Stimulated activated CD8-positive, alpha-beta memory T cell treated with anti-CD3 and anti-CD28 coated beads, Interleukin-7, amount 100 ng/mL, for 24 hours (primary cell): ENCODE measurements at regions not wholly inside any gene's neighbourhood (a gene's known extent, or its start where the extent isn't known, plus 50 kb on each side); places are given as distances from the start of the nearest gene placed in this dataset.

ENCODE experiments used
- DNase-seq: peaks from one replicate; pipeline ENCODE4 v3.0.0-alpha.2; 2020; ENCODE audit warnings: low read depth

DNA sequence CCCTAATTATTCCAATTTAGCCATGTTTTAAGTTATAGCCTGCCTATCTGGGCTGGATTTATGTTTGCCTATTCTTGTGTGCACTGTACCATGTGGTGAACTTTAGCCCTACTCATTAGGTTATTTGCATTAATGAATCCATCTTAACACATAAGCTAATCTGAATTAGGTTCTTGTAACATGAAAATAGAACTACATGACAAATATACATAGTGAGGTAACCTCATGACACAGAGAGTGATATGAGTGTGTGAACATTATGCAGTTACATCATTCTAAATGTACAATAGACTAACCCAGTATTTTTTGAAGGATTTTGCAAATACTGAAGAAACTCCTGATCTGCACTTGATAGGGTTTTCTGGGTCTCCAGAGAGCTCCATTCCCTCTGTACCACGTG lies 733.7 kb upstream of the CITED2 start:
- no peak for DNase-seq

DNA sequence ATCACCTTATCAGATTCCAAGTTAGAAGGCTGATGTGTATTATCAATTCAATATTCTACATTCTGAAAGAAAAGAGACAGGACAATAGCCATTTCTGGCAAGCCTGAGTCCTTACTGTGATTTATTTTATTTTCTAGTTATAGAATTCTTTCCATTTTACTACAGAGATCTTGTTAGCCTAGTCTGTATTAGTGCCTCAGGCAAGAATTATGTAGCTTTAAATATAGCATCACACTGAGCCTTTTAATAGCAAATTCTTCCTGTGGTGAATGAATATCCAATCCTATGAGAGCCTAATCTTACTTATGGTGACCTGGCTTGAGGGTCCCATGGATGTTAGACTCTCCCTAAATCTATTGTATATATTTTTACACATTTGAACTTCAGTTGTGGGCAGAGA lies 732.8 kb upstream of the CITED2 start:
- no peak for DNase-seq

DNA sequence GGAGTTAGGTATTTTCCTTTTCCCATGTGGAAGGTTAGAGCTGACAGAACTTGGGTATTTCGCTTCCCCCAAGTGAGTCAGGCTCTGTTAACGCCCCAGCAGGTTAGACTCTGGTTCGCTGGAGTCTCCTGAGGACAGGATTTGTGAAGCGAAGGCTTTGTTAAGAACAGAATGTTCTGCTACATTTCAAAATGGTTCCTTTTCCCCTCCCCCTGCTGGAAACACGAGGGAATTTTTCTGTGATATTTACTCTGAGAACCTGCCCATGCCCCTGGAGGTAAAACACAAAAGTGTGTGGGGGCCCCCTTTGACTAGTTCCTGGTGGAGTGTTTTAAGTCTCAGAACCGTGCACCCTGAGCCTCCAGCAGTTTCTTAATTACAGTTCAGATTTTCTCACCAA lies 731.4 kb upstream of the CITED2 start:
- no peak for DNase-seq

DNA sequence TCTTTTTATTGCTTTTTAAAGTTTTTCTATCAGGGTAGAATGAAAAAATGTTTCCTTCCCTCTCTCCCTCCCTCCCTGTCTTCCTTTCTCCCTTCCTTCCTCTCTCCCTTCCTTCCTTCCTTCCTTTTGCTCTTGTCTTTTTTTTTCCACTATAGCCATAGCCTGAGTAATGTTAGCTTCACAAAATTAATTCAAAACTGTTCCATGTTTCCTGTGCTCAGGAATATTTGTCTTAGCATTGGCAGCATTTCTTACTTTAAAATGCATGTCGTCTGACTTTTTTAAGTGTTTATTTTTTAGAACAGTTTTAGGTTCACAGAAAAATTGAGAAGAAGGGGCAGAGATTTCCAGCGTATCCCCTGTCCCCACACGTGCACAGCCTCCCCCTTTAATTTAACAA lies 730.8 kb upstream of the CITED2 start:
- no peak for DNase-seq

DNA sequence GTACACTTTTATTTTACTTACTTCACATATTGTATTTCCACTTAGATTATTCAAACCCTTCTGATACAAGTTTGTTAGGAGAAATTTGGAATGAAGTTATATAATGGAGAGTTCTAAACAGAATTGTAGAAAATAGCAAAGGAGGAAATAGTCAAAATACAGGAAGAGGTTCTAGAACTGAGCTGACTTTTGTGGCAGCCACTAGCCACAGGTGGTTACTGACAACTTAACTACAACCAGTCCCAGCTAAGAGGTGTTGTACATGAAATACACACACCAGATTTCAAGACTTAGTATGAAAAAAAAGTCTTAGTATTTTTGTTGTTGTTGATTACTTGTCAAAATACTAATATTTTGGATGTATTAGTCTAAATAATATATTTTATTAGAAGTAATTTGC lies 727.4 kb upstream of the CITED2 start:
- no peak for DNase-seq

DNA sequence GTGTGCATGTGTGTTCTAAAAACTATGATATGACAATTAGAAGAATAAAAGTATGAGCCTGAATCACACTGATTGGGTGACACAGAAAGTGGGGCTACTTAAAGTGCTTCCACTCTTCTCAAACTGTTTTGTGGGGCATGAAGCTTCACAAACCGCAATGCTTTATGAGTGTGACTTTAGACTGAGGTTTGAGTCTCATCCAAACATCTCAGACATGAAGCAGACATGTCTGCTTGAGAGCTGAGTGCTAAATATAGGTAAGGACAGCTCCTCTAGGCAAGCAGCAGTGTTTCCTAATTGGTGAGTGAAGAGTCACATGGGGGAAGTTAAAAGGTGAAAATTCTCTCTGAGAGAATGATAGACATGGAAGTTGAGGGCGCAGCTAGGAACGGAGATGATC lies 726.9 kb upstream of the CITED2 start:
- DNase-seq = no peak

DNA sequence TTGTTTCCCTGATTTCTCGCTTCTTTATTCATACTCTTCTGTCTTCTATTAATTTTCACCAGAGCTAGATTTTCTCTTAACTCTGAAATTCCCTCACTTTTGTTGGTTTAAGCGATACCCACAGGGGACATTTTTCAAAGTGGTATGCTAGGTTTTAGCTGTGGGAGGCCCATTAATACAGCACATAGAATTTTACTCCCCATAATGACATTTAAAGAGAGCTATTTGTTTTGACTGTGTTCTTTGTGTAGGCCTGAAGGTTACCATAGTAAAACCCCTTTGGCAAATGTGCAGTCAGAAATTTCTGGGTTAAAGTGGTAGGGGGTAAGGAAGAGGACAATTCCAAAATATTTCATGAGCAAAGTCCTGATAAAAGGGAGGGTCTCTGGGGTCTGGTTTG lies 721.1 kb upstream of the CITED2 start:
- no peak for DNase-seq

DNA sequence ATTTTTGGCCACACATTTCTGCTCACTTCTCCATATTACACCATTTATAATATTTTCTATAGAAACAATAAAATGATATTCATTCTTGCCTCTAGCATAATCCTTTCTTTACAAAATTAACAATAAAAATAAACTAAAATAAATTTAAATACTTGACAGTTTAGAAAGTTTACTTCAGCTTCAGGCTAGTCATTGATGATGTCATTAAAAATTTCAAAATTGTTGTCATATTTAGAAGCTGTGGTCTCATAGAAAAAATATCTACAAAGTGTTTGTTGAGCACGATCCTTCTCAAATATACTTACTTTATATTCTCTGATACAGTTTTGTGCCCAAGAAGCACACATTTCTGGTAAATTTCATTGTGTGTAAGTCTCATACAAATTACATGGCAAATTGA lies 717.4 kb upstream of the CITED2 start:
- DNase-seq = no peak

DNA sequence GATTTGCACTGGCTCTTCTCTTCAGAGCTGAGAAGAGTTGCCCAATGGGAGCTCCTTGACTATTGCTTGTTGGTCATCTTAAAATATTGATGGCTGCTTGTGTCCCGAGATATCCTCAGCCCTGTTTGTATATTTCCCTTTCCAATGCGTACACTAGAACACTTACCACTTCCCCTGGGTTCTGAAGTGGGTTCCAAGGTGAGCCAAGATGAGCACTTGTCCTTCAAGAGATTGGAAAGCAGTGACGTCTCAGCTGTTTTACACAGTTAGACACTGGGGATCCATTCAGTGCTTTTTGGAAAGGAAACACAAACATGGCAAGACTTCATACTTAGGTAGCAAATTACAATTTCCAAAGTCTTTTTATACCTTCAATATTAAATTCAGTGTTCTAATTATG lies 716.4 kb upstream of the CITED2 start:
- no peak for DNase-seq

DNA sequence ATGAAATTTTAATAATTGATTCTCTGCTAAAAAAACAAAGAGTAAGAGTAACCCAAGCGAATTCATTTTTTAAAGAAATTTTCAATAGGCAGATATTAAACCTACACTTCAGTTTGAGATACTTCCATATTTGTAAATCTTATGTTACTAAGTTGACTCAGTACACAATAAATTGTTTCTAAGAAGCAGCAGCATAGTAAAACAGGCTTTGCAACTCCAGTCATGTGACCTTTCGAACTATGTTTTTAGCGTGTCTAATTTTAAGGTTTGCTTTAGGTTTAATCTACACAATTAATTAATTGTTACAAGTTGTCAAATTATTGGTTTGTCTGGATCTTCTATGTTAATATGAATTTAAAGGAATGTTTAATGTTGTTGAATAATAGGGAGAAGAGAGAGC lies 708.9 kb upstream of the CITED2 start:
- no peak for DNase-seq

DNA sequence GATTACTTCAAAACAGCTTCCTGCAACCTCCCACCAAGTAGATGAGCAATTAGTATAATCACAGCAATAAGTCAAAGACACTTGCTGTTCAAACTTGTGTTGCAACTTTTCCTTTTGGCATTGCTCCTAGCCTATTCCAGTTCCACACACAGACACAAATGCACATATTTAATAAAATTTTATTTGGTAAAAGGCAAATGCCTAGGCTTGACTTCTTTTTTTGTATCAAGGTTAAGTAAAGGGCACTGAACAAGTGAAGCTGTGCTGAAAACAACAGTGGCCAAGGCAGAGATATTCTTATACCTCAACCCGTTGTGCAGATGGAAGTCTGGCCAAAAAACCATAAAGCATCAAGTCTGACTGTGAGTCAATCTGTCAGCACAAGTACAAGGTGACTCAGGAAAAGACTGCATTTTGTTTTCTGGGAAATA lies 708.4 kb upstream of the CITED2 start:
- DNase-seq = no peak

DNA sequence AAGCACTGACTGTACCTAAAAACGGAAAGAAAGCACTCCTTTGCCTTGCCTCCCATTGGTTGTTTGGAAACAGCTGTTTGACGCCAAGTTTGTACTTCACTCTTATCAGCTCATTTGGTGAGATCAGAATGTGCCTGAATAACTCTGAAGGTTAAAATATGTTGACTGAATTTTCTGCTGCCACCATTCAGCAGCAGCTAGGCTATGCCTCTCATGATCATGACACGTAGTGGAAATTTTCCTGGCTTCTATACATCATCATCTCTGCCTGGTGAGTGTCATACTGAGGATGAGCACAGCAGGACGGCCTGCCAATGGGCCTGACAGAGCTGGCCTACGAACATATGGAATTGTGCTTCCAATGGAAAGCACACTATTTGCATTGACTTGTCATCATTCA lies 704.9 kb upstream of the CITED2 start:
- DNase-seq = no peak

DNA sequence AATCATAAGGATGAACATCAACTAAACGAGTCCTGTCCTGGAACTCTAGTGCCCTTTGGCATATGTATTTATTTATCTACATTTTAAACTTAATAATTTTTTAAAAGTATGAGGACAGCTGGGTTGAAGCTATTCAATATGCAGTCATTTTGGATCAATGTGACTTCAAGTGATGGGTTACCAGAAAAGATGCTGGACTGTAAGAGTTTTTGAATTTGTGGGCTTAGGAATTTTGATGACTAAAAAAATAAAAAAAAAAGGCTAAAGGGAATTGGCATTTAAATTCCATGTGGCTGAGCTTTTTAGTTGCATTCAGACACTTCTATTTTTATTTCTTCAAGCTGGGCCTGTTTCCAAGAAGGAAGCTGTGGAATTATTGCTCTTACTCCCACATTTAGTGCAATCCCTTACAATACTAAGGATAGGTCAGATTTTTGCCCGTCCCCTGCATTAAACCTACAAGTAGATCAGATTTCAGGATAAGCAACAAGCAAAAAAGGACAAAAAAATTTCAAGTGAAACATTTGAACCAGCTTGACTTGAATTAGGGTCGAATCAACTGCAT lies 704.2 kb upstream of the CITED2 start:
- no peak for DNase-seq

DNA sequence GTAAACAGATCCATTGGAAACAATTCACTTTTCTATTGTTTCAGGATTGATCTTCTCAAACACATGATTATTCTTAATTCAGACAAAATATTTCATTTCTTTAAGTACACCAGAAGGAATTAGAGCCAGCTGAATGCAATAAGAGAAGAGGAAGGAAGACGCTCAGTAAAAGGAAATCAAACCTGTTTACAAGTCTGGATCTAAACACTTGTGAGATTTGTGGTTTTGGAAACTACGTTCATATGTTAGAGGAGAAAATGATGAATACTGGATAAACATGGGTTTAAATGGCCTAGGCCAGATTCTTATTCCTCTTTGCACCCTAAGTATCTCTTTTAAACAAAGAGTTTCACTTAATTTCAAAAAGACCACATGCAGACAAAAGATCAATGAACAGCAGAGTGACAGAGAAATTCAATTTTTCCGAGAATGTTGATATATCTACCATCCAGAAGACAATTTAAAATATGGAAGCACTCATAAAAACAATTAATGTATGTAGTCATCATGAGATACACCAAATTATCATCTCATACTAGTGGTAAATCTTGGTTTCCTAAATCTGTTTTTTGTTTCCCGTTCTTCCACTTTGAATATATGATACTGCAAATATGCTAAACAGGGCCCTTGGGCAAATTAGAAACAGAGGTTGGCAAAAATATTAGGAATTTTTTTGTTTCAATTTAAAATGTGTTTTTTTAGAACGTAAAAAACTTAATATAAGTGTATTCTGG lies 703.5 kb upstream of the CITED2 start:
- no peak for DNase-seq

DNA sequence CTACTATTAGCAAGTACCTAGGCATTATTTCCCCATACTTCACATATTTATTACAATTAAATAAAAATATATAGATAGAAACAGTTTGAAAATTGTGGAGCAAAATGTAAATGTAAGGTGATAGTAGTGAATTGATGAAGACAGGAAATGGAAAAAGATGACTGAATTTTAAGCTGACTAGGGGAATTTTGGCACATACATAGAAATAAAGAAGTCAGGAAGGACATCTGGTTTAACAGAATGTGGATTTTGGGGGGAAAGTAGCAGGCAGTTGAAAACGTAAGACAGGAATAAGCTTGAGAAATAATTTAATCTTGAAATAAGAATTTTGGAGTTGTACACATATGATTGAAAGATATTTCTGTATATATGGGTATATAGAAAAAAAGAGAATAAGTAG lies 701.7 kb upstream of the CITED2 start:
- no peak for DNase-seq

DNA sequence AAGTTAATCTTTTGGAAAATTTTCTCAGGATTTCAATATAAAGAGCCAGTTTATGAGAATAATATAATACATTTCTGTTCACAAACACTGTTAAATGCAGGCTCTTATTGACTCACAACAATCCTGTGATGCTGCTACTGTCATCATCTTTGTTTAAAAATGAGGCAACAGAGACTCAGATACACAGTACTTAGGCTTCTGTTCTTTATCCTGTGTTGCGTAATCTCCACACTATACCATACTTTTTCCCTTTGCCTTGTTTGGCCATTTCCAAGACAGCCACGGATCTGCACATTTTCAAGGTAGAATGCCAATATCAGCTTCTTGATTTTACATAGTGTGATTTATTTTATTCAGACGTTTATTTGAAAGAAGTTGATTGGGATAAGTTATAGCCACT lies 699.0 kb upstream of the CITED2 start:
- DNase-seq = no peak

DNA sequence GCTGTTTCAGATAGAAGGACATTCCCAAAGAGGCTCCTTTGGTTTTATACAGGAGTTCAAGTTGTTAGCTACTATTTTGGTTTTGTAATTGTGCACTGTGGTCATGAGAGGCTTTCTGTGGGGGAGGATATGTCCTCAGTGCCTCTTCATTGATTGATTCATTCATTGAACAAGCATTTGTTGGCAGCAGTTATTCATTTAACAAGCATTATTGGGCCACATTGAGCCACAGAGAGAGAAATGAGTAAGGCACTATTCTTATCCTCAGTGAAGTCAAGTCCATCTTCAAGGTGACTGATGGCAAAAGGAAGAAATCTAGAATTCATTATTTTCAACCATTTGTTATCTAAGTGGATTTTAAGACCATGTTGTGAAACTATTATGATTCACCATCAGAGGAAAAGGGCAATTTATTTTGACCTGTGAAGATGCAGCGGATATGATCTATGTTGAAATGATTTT lies 697.2 kb upstream of the CITED2 start:
- no peak for DNase-seq

DNA sequence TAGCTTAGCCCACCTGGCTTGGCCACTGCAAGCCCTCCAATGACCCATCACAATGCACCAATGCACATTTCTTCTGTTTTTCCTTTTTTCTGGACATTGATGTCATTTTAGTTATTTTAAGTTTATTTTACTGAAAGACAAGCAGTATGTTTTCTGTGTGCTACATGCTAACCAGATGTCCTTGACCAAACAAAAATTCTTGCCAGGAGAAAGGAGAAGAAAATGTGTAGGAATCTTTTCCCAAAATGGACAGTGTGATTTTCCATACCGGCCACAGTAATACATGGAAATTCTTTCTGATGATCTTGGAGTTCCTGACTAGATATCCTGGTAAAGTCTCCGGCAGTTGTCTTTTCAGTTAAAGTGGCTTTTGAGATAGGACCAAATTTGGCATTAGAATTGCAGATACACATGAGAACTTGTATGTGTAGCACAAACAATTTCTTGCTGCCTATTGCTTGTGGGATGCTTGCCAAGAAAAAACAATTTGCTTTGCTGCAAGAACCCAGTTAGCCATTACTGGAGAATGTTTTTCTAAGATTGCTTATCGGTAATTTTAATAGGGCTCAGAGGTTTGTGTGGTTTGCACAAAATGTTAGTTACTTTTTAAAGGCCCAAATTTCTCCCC lies 696.5 kb upstream of the CITED2 start:
- no peak for DNase-seq

DNA sequence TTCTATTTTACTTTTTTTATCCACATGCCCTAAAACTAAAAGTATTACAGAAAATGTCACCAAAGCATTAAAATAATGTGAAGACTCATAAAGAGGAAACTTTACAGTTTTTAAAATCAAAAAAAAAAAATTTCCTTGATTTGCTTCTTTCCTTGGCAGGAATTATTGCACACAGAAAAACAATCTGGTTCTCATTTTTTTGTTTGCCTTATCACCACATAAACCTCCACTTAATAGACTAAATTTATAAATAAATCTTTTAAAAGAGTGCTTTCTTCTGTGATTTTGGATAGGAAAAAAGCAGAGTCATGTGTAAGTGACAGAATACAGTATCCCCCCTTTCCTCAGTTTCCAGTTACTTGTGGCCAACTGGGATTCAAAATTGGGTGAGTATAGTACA lies 695.1 kb upstream of the CITED2 start:
- DNase-seq = no peak

DNA sequence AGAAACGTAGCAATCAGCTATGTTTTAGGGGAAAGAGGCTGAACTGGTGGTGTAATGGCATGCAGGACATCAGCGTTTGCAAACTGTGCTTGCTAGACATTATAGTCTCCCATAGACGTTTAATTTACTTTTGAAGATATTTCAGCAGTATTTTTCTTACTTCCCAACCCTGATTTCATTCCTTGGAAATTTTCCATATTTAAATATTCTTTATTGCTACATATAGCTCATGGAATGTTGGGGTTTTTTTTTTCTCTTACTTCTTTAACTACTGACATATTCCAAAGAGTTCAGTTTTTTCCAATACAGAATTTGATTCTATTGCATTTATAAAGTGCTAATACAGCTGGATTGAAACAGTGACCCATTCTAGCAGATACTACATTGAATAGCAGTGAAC lies 694.4 kb upstream of the CITED2 start:
- DNase-seq = no peak

DNA sequence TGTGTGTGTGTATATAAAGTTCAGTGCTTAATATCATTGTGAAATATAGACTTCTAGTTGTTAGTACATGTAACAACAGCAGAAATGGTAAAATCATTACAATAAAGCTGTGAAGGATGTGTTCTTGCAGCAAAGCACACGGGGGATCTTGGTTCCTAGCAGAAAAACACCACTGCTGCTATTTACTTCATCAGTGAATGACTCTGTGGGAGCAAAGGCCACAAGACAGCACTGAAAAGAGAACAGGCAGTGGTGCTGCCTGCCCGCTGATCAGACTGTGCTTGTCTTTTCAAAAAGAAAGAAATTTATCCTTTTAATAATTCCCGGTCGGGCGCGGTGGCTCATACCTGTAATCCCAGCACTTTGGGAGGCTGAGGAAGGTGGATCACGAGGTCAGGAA lies 689.9 kb upstream of the CITED2 start:
- DNase-seq = no peak

DNA sequence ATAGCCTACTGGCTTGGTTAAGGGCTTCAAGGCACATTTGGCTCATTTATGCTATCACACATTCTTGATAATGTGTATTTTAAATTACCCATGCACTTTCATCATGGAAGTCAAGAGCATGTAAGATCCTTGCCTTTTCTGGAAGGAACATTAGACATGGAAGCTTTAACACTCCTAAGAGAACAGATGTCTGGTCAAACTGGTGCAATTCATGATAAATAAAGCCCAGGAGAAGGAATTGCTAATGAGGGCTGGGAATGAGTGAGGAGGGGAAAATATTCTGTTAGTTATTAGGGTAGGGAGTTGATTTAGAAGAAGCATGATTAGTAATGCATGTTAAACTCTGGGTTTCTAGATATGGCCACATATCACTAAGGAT lies 688.6 kb upstream of the CITED2 start:
- no peak for DNase-seq

DNA sequence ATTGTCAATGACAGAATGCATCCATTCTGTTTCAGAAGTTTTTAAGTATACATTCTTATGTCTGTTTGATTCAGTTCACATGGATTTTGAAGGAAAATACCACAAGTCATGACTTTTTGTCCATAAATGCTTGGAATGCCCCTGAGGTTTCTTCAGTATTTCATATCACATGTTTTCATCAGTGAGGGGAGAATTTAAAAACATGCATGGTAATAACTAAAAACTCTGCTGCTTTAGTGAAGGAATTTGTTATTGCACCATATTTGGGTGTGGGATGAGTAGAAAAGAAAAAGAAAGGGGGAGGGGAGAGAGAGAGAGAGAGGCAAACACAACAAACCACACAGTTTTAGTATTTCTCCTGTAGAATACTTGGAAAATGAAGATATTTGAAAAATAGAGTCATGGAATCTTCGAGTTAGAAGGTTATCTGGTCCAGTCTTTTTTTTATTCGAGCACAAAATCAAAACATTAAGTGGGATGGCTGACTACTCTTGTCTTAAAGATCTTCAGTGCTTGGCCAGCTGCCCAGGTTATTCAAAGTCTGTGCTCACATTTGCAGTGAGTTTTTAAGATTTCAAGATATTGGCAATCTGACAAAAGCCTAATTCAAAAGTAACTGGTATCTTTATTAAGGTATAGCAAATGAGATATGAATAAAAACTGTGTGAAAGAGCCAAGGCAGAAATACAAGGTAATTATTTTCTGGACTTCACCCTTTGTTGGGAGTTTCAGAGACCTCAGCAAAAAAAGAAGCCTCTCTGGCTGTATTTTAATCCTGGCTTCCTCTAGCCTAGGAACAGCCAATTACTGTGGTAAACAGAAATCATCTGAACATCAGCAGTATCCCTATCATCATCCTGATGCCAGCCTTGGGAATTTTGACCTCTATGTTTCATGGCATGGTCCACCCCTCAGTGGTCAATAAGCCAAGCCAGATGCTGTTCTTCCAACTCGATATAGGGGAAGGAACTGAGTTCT lies 687.9 kb upstream of the CITED2 start:
- DNase-seq = no peak
